ENCODE measurements at regions not wholly inside any gene's neighbourhood (a gene's known extent, or its start where the extent isn't known, plus 50 kb on each side); places are given as distances from the start of the nearest gene placed in this dataset.

GRCh38 chr14:38910092-38910491 lies 192.9 kb downstream of the SEC23A start:
- no CpG with 5 or more reads among the region's 1 CpG for WGBS (ENCODE audit: insufficient coverage)
- DNase-seq: no peak

GRCh38 chr14:38904959-38905358 lies 198.1 kb downstream of the SEC23A start:
- no peaks in the 10 kb centered on the region for H3K36me3 ChIP-seq (ENCODE audit: control insufficient read depth, insufficient read depth, low read length)
- no peak overlapping the region for H3K27ac ChIP-seq (ENCODE audit: low read length)
- DNase-seq: no peak

More at GRCh38 chr14:38910092-38910491, 192.9 kb downstream of the SEC23A start:
- H3K36me3 ChIP-seq (ENCODE audit: control insufficient read depth, insufficient read depth, low read length): no peaks in the 10 kb centered on the region
- H3K27ac ChIP-seq (ENCODE audit: low read length): no peak overlapping the region
- no peaks in the 10 kb centered on the region for H3K9me3 ChIP-seq (replicated peaks; ENCODE audit: control insufficient read depth, low read depth, low read length)
- no peak overlapping the region for H3K4me3 ChIP-seq (ENCODE audit: low read length)
- no peaks in the 10 kb centered on the region for H3K27me3 ChIP-seq (ENCODE audit: control insufficient read depth, insufficient read depth, low read length)
- H3K4me1 ChIP-seq (ENCODE audit: control insufficient read depth, insufficient read depth, low read length): no peaks in the 10 kb centered on the region

GRCh38 chr14:38901791-38902190 lies 201.2 kb downstream of the SEC23A start:
- DNase-seq: no peak
- no peaks in the 10 kb centered on the region for H3K27me3 ChIP-seq (ENCODE audit: control insufficient read depth, insufficient read depth, low read length)
- no CpG with 5 or more reads among the region's 4 CpGs for WGBS (ENCODE audit: insufficient coverage)
- H3K27ac ChIP-seq (ENCODE audit: low read length): no peak overlapping the region
- no peaks in the 10 kb centered on the region for H3K4me1 ChIP-seq (ENCODE audit: control insufficient read depth, insufficient read depth, low read length)
- H3K4me3 ChIP-seq (ENCODE audit: low read length): no peak overlapping the region
- no peaks in the 10 kb centered on the region for H3K9me3 ChIP-seq (replicated peaks; ENCODE audit: control insufficient read depth, low read depth, low read length)
- no peaks in the 10 kb centered on the region for H3K36me3 ChIP-seq (ENCODE audit: control insufficient read depth, insufficient read depth, low read length)

More at GRCh38 chr14:38904959-38905358, 198.1 kb downstream of the SEC23A start:
- Histone ChIP-seq H3K4me1 (ENCODE audit: control insufficient read depth, insufficient read depth, low read length) (no peaks in the 10 kb centered on the region), H3K9me3 (replicated peaks; ENCODE audit: control insufficient read depth, low read depth, low read length) (no peaks in the 10 kb centered on the region), H3K4me3 (ENCODE audit: low read length) (no peak overlapping the region), H3K27me3 (ENCODE audit: control insufficient read depth, insufficient read depth, low read length) (no peaks in the 10 kb centered on the region)

GRCh38 chr14:38900887-38901286 lies 202.1 kb downstream of the SEC23A start:
- Histone ChIP-seq H3K9me3 (replicated peaks; ENCODE audit: control insufficient read depth, low read depth, low read length) (no peaks in the 10 kb centered on the region), H3K27me3 (ENCODE audit: control insufficient read depth, insufficient read depth, low read length) (no peaks in the 10 kb centered on the region), H3K4me1 (ENCODE audit: control insufficient read depth, insufficient read depth, low read length) (no peaks in the 10 kb centered on the region), H3K27ac (ENCODE audit: low read length) (no peak overlapping the region), H3K4me3 (ENCODE audit: low read length) (no peak overlapping the region), H3K36me3 (ENCODE audit: control insufficient read depth, insufficient read depth, low read length) (no peaks in the 10 kb centered on the region)
- no peak for DNase-seq
- WGBS (ENCODE audit: insufficient coverage): no CpG with 5 or more reads among the region's 1 CpG

GRCh38 chr14:38887696-38888095 lies 215.3 kb downstream of the SEC23A start:
- Histone ChIP-seq H3K36me3 (ENCODE audit: control insufficient read depth, insufficient read depth, low read length) (no peaks in the 10 kb centered on the region), H3K4me1 (ENCODE audit: control insufficient read depth, insufficient read depth, low read length) (no peaks in the 10 kb centered on the region), H3K27ac (ENCODE audit: low read length) (no peak overlapping the region), H3K4me3 (ENCODE audit: low read length) (no peak overlapping the region), H3K27me3 (ENCODE audit: control insufficient read depth, insufficient read depth, low read length) (no peaks in the 10 kb centered on the region), H3K9me3 (replicated peaks; ENCODE audit: control insufficient read depth, low read depth, low read length) (no peaks in the 10 kb centered on the region)
- 33% methylated on average over 1 of the region's 2 CpGs for WGBS (ENCODE audit: insufficient coverage)
- peak; percentile 37 for DNase-seq

- no peaks in the 10 kb centered on the region for H3K36me3 ChIP-seq (ENCODE audit: control insufficient read depth, insufficient read depth, low read length)
- H3K4me3 ChIP-seq (ENCODE audit: low read length): no peak overlapping the region
- no peak for DNase-seq
- H3K27me3 ChIP-seq (ENCODE audit: control insufficient read depth, insufficient read depth, low read length): no peaks in the 10 kb centered on the region
- no peaks in the 10 kb centered on the region for H3K9me3 ChIP-seq (replicated peaks; ENCODE audit: control insufficient read depth, low read depth, low read length)
- H3K4me1 ChIP-seq (ENCODE audit: control insufficient read depth, insufficient read depth, low read length): no peaks in the 10 kb centered on the region
- H3K27ac ChIP-seq (ENCODE audit: low read length): no peak overlapping the region
Measured at GRCh38 chr14:38884109-38884508, 218.9 kb downstream of the SEC23A start.

- Histone ChIP-seq H3K4me3 (ENCODE audit: low read length) (no peak overlapping the region), H3K36me3 (ENCODE audit: control insufficient read depth, insufficient read depth, low read length) (no peaks in the 10 kb centered on the region), H3K4me1 (ENCODE audit: control insufficient read depth, insufficient read depth, low read length) (no peaks in the 10 kb centered on the region), H3K27me3 (ENCODE audit: control insufficient read depth, insufficient read depth, low read length) (no peaks in the 10 kb centered on the region), H3K27ac (ENCODE audit: low read length) (no peak overlapping the region), H3K9me3 (replicated peaks; ENCODE audit: control insufficient read depth, low read depth, low read length) (no peaks in the 10 kb centered on the region)
- DNase-seq: no peak
- WGBS (ENCODE audit: insufficient coverage): no CpG with 5 or more reads among the region's 3 CpGs
Measured at GRCh38 chr14:38883127-38883526, 219.9 kb downstream of the SEC23A start.

- Histone ChIP-seq H3K9me3 (replicated peaks; ENCODE audit: control insufficient read depth, low read depth, low read length) (no peaks in the 10 kb centered on the region), H3K36me3 (ENCODE audit: control insufficient read depth, insufficient read depth, low read length) (no peaks in the 10 kb centered on the region), H3K27ac (ENCODE audit: low read length) (no peak overlapping the region), H3K4me1 (ENCODE audit: control insufficient read depth, insufficient read depth, low read length) (no peaks in the 10 kb centered on the region), H3K4me3 (ENCODE audit: low read length) (no peak overlapping the region), H3K27me3 (ENCODE audit: control insufficient read depth, insufficient read depth, low read length) (no peaks in the 10 kb centered on the region)
- DNase-seq: no peak
Measured at GRCh38 chr14:38882533-38882932, 220.5 kb downstream of the SEC23A start.

GRCh38 chr14:38880643-38881524 lies 222.2 kb downstream of the SEC23A start:
- Histone ChIP-seq H3K4me1 (ENCODE audit: control insufficient read depth, insufficient read depth, low read length) (no peaks in the 10 kb centered on the region), H3K27ac (ENCODE audit: low read length) (peak overlapping the region; percentile 17), H3K27me3 (ENCODE audit: control insufficient read depth, insufficient read depth, low read length) (no peaks in the 10 kb centered on the region), H3K9me3 (replicated peaks; ENCODE audit: control insufficient read depth, low read depth, low read length) (no peaks in the 10 kb centered on the region), H3K4me3 (ENCODE audit: low read length) (no peak overlapping the region), H3K36me3 (ENCODE audit: control insufficient read depth, insufficient read depth, low read length) (no peaks in the 10 kb centered on the region)
- WGBS (ENCODE audit: insufficient coverage): no CpG with 5 or more reads among the region's 3 CpGs
- peak; percentile 29 for DNase-seq

- H3K4me1 ChIP-seq (ENCODE audit: control insufficient read depth, insufficient read depth, low read length): no peaks in the 10 kb centered on the region
- WGBS (ENCODE audit: insufficient coverage): 74% methylated on average over 3 of the region's 3 CpGs
- H3K36me3 ChIP-seq (ENCODE audit: control insufficient read depth, insufficient read depth, low read length): no peaks in the 10 kb centered on the region
- H3K27me3 ChIP-seq (ENCODE audit: control insufficient read depth, insufficient read depth, low read length): no peaks in the 10 kb centered on the region
- H3K27ac ChIP-seq (ENCODE audit: low read length): no peak overlapping the region
- no peaks in the 10 kb centered on the region for H3K9me3 ChIP-seq (replicated peaks; ENCODE audit: control insufficient read depth, low read depth, low read length)
- DNase-seq: no peak
- H3K4me3 ChIP-seq (ENCODE audit: low read length): no peak overlapping the region
Measured at GRCh38 chr14:38877744-38878388, 225.2 kb downstream of the SEC23A start.
